H9 (cell line): ENCODE measurements at regions not wholly inside any gene's neighbourhood (a gene's known extent, or its start where the extent isn't known, plus 50 kb on each side); places are given as distances from the start of the nearest gene placed in this dataset.

Experiments
- DNase-seq: peaks from one replicate; pipeline ENCODE4 v3.0.0-alpha.2; 2017
- H2AFZ ChIP-seq: one replicate; pipeline ENCODE4 v1.6.1; 2013; ENCODE audit warnings: mild to moderate bottlenecking, low read length, control low read depth, moderate library complexity
- H2AK5ac ChIP-seq: 2 replicates; pipeline ENCODE4 v1.6.1; 2013; ENCODE audit warnings: low read length, control low read depth, mixed read lengths; ENCODE audit not compliant: insufficient read length
- H2BK120ac ChIP-seq: one replicate; pipeline ENCODE4 v1.6.1; 2013; ENCODE audit warnings: low read depth, mild to moderate bottlenecking, low read length, control low read depth, inconsistent platforms; ENCODE audit not compliant: poor library complexity, severe bottlenecking
- H2BK12ac ChIP-seq: 2 replicates; pipeline ENCODE4 v1.6.1; 2013; ENCODE audit warnings: low read length, control low read depth, mixed read lengths, low read depth; ENCODE audit not compliant: insufficient read length
- H2BK15ac ChIP-seq: 2 replicates; pipeline ENCODE4 v1.6.1; 2013; ENCODE audit warnings: low read depth, low read length, control low read depth
- H2BK20ac ChIP-seq: one replicate; pipeline ENCODE4 v1.6.1; 2013; ENCODE audit warnings: low read depth, mild to moderate bottlenecking, low read length, control low read depth, inconsistent platforms; ENCODE audit not compliant: poor library complexity, severe bottlenecking
- H2BK5ac ChIP-seq: 2 replicates; pipeline ENCODE4 v1.6.1; 2013; ENCODE audit warnings: low read length, control low read depth, mixed read lengths; ENCODE audit not compliant: insufficient read length
- H3K14ac ChIP-seq: 2 replicates; pipeline ENCODE4 v1.6.1; 2013; ENCODE audit warnings: low read length, control low read depth; ENCODE audit not compliant: insufficient read depth
- H3K18ac ChIP-seq: 2 replicates; pipeline ENCODE4 v1.6.1; 2013; ENCODE audit warnings: low read depth, mild to moderate bottlenecking, mixed read lengths, low read length, control low read depth; ENCODE audit not compliant: insufficient read length
- H3K23ac ChIP-seq: 2 replicates; pipeline ENCODE4 v1.6.1; 2013; ENCODE audit warnings: low read length, control low read depth, mixed read lengths, low read depth; ENCODE audit not compliant: insufficient read length
- H3K23me2 ChIP-seq: 2 replicates; pipeline ENCODE4 v1.6.1; 2013; ENCODE audit warnings: low read depth, mild to moderate bottlenecking, mixed read lengths, low read length, control low read depth; ENCODE audit not compliant: insufficient read length, poor library complexity, severe bottlenecking
- H3K27ac ChIP-seq: 2 replicates; pipeline ENCODE4 v1.5.1; 2013; ENCODE audit warnings: low read length, control low read depth, mixed read lengths, low read depth; ENCODE audit not compliant: insufficient read length
- H3K27me3 ChIP-seq: 2 replicates; pipeline ENCODE4 v1.6.1; 2013; ENCODE audit warnings: low read length, control low read depth, inconsistent platforms; ENCODE audit not compliant: insufficient read depth
- H3K4ac ChIP-seq: 2 replicates; pipeline ENCODE4 v1.6.1; 2013; ENCODE audit warnings: low read depth, mild to moderate bottlenecking, control low read depth, inconsistent platforms, low read length, moderate library complexity
- H3K4me1 ChIP-seq: 2 replicates; pipeline ENCODE4 v1.6.1; 2013; ENCODE audit warnings: low read length, control low read depth, inconsistent platforms; ENCODE audit not compliant: insufficient read depth
- H3K4me2 ChIP-seq: 2 replicates; pipeline ENCODE4 v1.6.1; 2013; ENCODE audit warnings: low read length, control low read depth, mixed read lengths; ENCODE audit not compliant: insufficient read length, insufficient read depth
- H3K56ac ChIP-seq: 2 replicates; pipeline ENCODE4 v1.6.1; 2013; ENCODE audit warnings: low read depth, mild to moderate bottlenecking, mixed read lengths, low read length, control low read depth; ENCODE audit not compliant: insufficient read length
- H3K79me1 ChIP-seq: 2 replicates; pipeline ENCODE4 v1.6.1; 2013; ENCODE audit warnings: low read depth, mild to moderate bottlenecking, moderate library complexity, low read length, control low read depth, inconsistent platforms; ENCODE audit not compliant: insufficient read depth, poor library complexity, severe bottlenecking
- H3K79me2 ChIP-seq: 2 replicates; pipeline ENCODE4 v1.6.1; 2013; ENCODE audit warnings: low read length, control low read depth, inconsistent platforms; ENCODE audit not compliant: insufficient read depth
- H3K9ac ChIP-seq: 2 replicates; pipeline ENCODE4 v1.6.1; 2013; ENCODE audit warnings: low read length, control low read depth, mixed read lengths; ENCODE audit not compliant: insufficient read length; ENCODE audit errors: extremely low read depth
- H3K9me3 ChIP-seq: one replicate; pipeline ENCODE4 v1.6.1; 2013; ENCODE audit warnings: low read depth, low read length, inconsistent platforms; ENCODE audit not compliant: control insufficient read depth
- H3T11ph ChIP-seq: one replicate; pipeline ENCODE4 v1.6.1; 2013; ENCODE audit warnings: mild to moderate bottlenecking, low read length, control low read depth, inconsistent platforms
- H4K20me1 ChIP-seq: one replicate; pipeline ENCODE4 v1.6.1; 2013; ENCODE audit not compliant: control insufficient read depth, insufficient read length, insufficient read depth
- H4K5ac ChIP-seq: 2 replicates; pipeline ENCODE4 v1.6.1; 2013; ENCODE audit warnings: low read depth, mild to moderate bottlenecking, mixed read lengths, low read length, control low read depth; ENCODE audit not compliant: insufficient read length
- H4K8ac ChIP-seq: replicated peaks from 2 replicates; pipeline ENCODE4 v1.6.1; 2013; ENCODE audit warnings: low read length, control low read depth, mixed read lengths, low read depth; ENCODE audit not compliant: insufficient read length
- H4K91ac ChIP-seq: 2 replicates; pipeline ENCODE4 v1.6.1; 2013; ENCODE audit warnings: low read depth, mild to moderate bottlenecking, moderate library complexity, mixed read lengths, low read length, control low read depth; ENCODE audit not compliant: insufficient read length
- H3K27ac Mint-ChIP-seq, 3 experiments: 2 replicates in 2 of 3; 3 replicates in 1 of 3; pipeline ENCODE4 v1.8.0; 2020 to 2021; ENCODE audit warnings: mixed read lengths in 3 of 3, mild to moderate bottlenecking in 1 of 3, moderate library complexity in 1 of 3
- H3K27me3 Mint-ChIP-seq: 2 replicates; pipeline ENCODE4 v1.8.0; 2021; ENCODE audit warnings: low read depth, mild to moderate bottlenecking, moderate library complexity, mixed read lengths
- H3K36me3 Mint-ChIP-seq, 3 experiments: 2 replicates in 2 of 3; 3 replicates in 1 of 3; pipeline ENCODE4 v1.8.0; 2020 to 2021; ENCODE audit warnings: low read depth in 3 of 3, mixed read lengths in 3 of 3; ENCODE audit not compliant: insufficient read depth in 1 of 3
- H3K4me1 Mint-ChIP-seq, 2 experiments: 2 replicates each; pipeline ENCODE4 v1.8.0; 2020; ENCODE audit warnings: mixed read lengths in 2 of 2
- H3K4me3 Mint-ChIP-seq, 2 experiments: 2 replicates in 1 of 2; 3 replicates in 1 of 2; pipeline ENCODE4 v1.8.0; 2020 to 2021; ENCODE audit warnings: mild to moderate bottlenecking in 2 of 2, mixed read lengths in 2 of 2, moderate library complexity in 1 of 2
- H3K9me3 Mint-ChIP-seq, 2 experiments: 2 replicates in 1 of 2; 3 replicates in 1 of 2; pipeline ENCODE4 v1.8.0; 2020; ENCODE audit warnings: mild to moderate bottlenecking in 2 of 2, mixed read lengths in 2 of 2, moderate library complexity in 1 of 2
- CTCF ChIP-seq: fragments of 200-600 bp; sonication (generic); conservative IDR thresholded peaks from 3 replicates; pipeline ENCODE4 v1.8.0; 2021; ENCODE audit warnings: antibody characterized with exemption, mild to moderate bottlenecking
- WGBS: extraction: QIAGEN DNeasy Blood & Tissue Kit; methylation state at CpG from one replicate; pipeline ENCODE4 v1.1.7; 2013; ENCODE audit warnings: missing lambda C conversion rate, low lambda C conversion rate, mixed read lengths; ENCODE audit not compliant: insufficient read length; ENCODE audit errors: extremely low coverage; 5-methylcytosine and 5-hydroxymethylcytosine counted together

GRCh38 chrX:125236955-125237354 is 82.7 kb upstream of the TEX13C start:
- Histone ChIP-seq H3K4ac (no peak overlapping the region), H2AFZ (no peak overlapping the region), H2BK20ac (no peak overlapping the region), H3K23me2 (no peaks in the 10 kb centered on the region), H3K27me3 (no peaks in the 10 kb centered on the region), H3K9ac (no peak overlapping the region), H4K5ac (no peak overlapping the region), H3K14ac (no peak overlapping the region), H3K4me2 (no peak overlapping the region), H2AK5ac (no peak overlapping the region), H4K20me1 (no peaks in the 10 kb centered on the region), H2BK5ac (no peak overlapping the region), H2BK12ac (no peak overlapping the region), H2BK15ac (no peak overlapping the region), H3K27ac (no peak overlapping the region), H3K79me2 (no peaks in the 10 kb centered on the region), H3K9me3 (no peaks in the 10 kb centered on the region), H4K91ac (no peak overlapping the region), H3K56ac (no peak overlapping the region), H3T11ph (no peak overlapping the region), H3K23ac (no peak overlapping the region), H2BK120ac (no peak overlapping the region), H3K4me1 (no peaks in the 10 kb centered on the region), H3K79me1 (no peaks in the 10 kb centered on the region), H3K18ac (no peak overlapping the region), H4K8ac (no peak overlapping the region)
- H3K9me3 Mint-ChIP-seq = peaks cover 2 to 7% of the 10 kb centered on the region in 2 experiments
- no CpG with 5 or more reads among the region's 1 CpG for WGBS
- no peak for DNase-seq
- TF ChIP-seq CTCF = no peak
- H3K4me1 Mint-ChIP-seq = no peaks in the 10 kb centered on the region
- no peaks in the 10 kb centered on the region; the same call in 1 of the 2 replicates for H3K27me3 Mint-ChIP-seq
- H3K27ac Mint-ChIP-seq = no peak overlapping the region
- H3K36me3 Mint-ChIP-seq = no peaks in the 10 kb centered on the region
- no peak overlapping the region for H3K4me3 Mint-ChIP-seq
